Suppressor macrophage treated with lipopolysaccharide for 1 hour (primary cell): ENCODE measurements at regions not wholly inside any gene's neighbourhood (a gene's known extent, or its start where the extent isn't known, plus 50 kb on each side); places are given as distances from the start of the nearest gene placed in this dataset.

Source experiments
- DNase-seq, 3 donors: peaks; one replicate each; pipeline ENCODE4 v3.0.0-alpha.2; 2020 to 2022

GRCh38 chr2:15701991-15702390, 110.3 kb downstream of the DDX1 start:
- DNase-seq: no peak

- no peak for DNase-seq
These were observed 110.8 kb downstream of the DDX1 start for GRCh38 chr2:15702452-15702851.

GRCh38 chr2:15703365-15703869, 111.7 kb downstream of the DDX1 start:
- DNase-seq: no peak

- no peak for DNase-seq
These were observed 112.6 kb downstream of the DDX1 start for GRCh38 chr2:15704086-15704787.

- DNase-seq: no peak
These were observed 113.1 kb downstream of the DDX1 start for GRCh38 chr2:15704788-15705115.

- no peak for DNase-seq
These were observed 113.6 kb downstream of the DDX1 start for GRCh38 chr2:15705310-15705709.

GRCh38 chr2:15705839-15706386, 114.2 kb downstream of the DDX1 start:
- DNase-seq: no peak

- no peak for DNase-seq
These were observed 114.8 kb downstream of the DDX1 start for GRCh38 chr2:15706424-15706823.

- DNase-seq: no peak
These were observed 115.4 kb downstream of the DDX1 start for GRCh38 chr2:15706986-15707632.

GRCh38 chr2:15708161-15708560, 116.5 kb downstream of the DDX1 start:
- DNase-seq: no peak

GRCh38 chr2:15708865-15709820, 117.5 kb downstream of the DDX1 start:
- no peak for DNase-seq

- DNase-seq: no peak
These were observed 119.6 kb downstream of the DDX1 start for GRCh38 chr2:15711126-15711860.

GRCh38 chr2:15712551-15713342, 121.1 kb downstream of the DDX1 start:
- DNase-seq: no peak

GRCh38 chr2:15713475-15713874, 121.8 kb downstream of the DDX1 start:
- DNase-seq: no peak

GRCh38 chr2:15714002-15714401, 122.3 kb downstream of the DDX1 start:
- DNase-seq: no peak

- DNase-seq: no peak
These were observed 122.9 kb downstream of the DDX1 start for GRCh38 chr2:15714609-15715008.

GRCh38 chr2:15715596-15715995, 123.9 kb downstream of the DDX1 start:
- DNase-seq: no peak

GRCh38 chr2:15718103-15718943, 126.7 kb downstream of the DDX1 start:
- DNase-seq: no peak

- no peak for DNase-seq
These were observed 127.3 kb downstream of the DDX1 start for GRCh38 chr2:15718944-15719323.

GRCh38 chr2:15719566-15720313, 128.1 kb downstream of the DDX1 start:
- DNase-seq: no peak
